H1 (cell line): ENCODE measurements at regions not wholly inside any gene's neighbourhood (a gene's known extent, or its start where the extent isn't known, plus 50 kb on each side); places are given as distances from the start of the nearest gene placed in this dataset.

Experiments
- CTCF ChIA-PET: fragments of 300-600 bp; sonication (Branson Sonifier 250); formaldehyde crosslinking; loops from one replicate; lab custom pipeline; 2021; ENCODE audit not compliant: partially characterized antibody; lab: Charles Lee
- POLR2A ChIA-PET: fragments of 300-600 bp; sonication (Branson Sonifier 250); formaldehyde crosslinking; loops from one replicate; lab custom pipeline; 2021; ENCODE audit warnings: inconsistent platforms; ENCODE audit not compliant: partially characterized antibody; lab: Charles Lee
- DNase-seq, 2 experiments: peaks; one replicate each; pipeline versions ENCODE4 v3.0.0 to v3.0.0-alpha.2; 2010 to 2022; ENCODE audit warnings: low spot score in 2 of 2, low read depth in 1 of 2, mixed read lengths in 1 of 2
- FAIRE-seq: peaks from 2 replicates; lab custom pipeline; 2011; peaks lifted over from hg19 to GRCh38; lab: Jason Lieb, UNC
- H2AFZ ChIP-seq: 2 replicates; pipeline ENCODE4 v1.8.1; 2012; ENCODE audit warnings: low read length, inconsistent platforms
- H2AK5ac ChIP-seq: 2 replicates; pipeline ENCODE4 v1.6.1; 2013; ENCODE audit warnings: low read depth, low read length
- H2BK120ac ChIP-seq: replicated peaks from 2 replicates; pipeline ENCODE3; 2013; ENCODE audit warnings: low read depth, low read length, inconsistent platforms
- H2BK12ac ChIP-seq: 2 replicates; pipeline ENCODE4 v1.6.1; 2013; ENCODE audit warnings: low read depth, low read length
- H2BK15ac ChIP-seq: 2 replicates; pipeline ENCODE4 v1.6.1; 2013; ENCODE audit warnings: low read length
- H2BK20ac ChIP-seq: 2 replicates; pipeline ENCODE4 v1.6.1; 2013; ENCODE audit warnings: low read length
- H2BK5ac ChIP-seq: 2 replicates; pipeline ENCODE4 v1.6.1; 2013; ENCODE audit warnings: low read depth, low read length
- H3K14ac ChIP-seq: 2 replicates; pipeline ENCODE4 v1.6.1; 2013; ENCODE audit warnings: inconsistent platforms; ENCODE audit not compliant: insufficient read length
- H3K18ac ChIP-seq: 2 replicates; pipeline ENCODE4 v1.6.1; 2013; ENCODE audit warnings: low read length; ENCODE audit errors: extremely low read depth
- H3K23ac ChIP-seq: 2 replicates; pipeline ENCODE4 v1.6.1; 2013; ENCODE audit warnings: inconsistent platforms; ENCODE audit not compliant: insufficient read length
- H3K23me2 ChIP-seq: 2 replicates; pipeline ENCODE4 v1.6.1; 2013; ENCODE audit warnings: low read depth, low read length
- H3K27ac ChIP-seq: 2 replicates; pipeline ENCODE4 v1.6.1; 2011; ENCODE audit warnings: low read depth, low read length, inconsistent platforms
- H3K27me3 ChIP-seq, 4 experiments: replicated peaks in 1 of 4; 1 replicate in 1 of 4; 2 replicates in 3 of 4; pipeline versions ENCODE4 v1.6.1 to v1.8.1; 2011 to 2013; ENCODE audit warnings: low read length in 3 of 4, mild to moderate bottlenecking in 3 of 4, inconsistent platforms in 2 of 4, mixed read lengths in 2 of 4, moderate library complexity in 1 of 4; ENCODE audit not compliant: control insufficient read depth in 3 of 4, insufficient read depth in 3 of 4; ENCODE audit errors: extremely low read depth in 1 of 4
- H3K36me3 ChIP-seq, 4 experiments: 2 replicates each; pipeline versions ENCODE4 v1.6.1 to v1.8.1; 2011 to 2013; ENCODE audit warnings: mild to moderate bottlenecking in 4 of 4, low read length in 3 of 4, moderate library complexity in 2 of 4, control low read depth in 1 of 4, inconsistent platforms in 1 of 4; ENCODE audit not compliant: insufficient read depth in 4 of 4, control insufficient read depth in 2 of 4
- H3K4ac ChIP-seq: replicated peaks from 2 replicates; pipeline ENCODE3; 2013; ENCODE audit warnings: low read length, low read depth, mixed read lengths, inconsistent platforms; ENCODE audit not compliant: insufficient read length
- H3K4me1 ChIP-seq, 4 experiments: replicated peaks in 1 of 4; 1 replicate in 1 of 4; 2 replicates in 3 of 4; pipeline versions ENCODE4 v1.6.1 to v1.8.1; 2011 to 2013; ENCODE audit warnings: low read length in 3 of 4, inconsistent platforms in 2 of 4, mixed read lengths in 1 of 4; ENCODE audit not compliant: insufficient read depth in 4 of 4, control insufficient read depth in 3 of 4
- H3K4me2 ChIP-seq, 2 experiments: 2 replicates each; pipeline versions ENCODE4 v1.6.1 to v1.8.1; 2011 to 2013; ENCODE audit warnings: low read depth in 2 of 2, low read length in 2 of 2, control low read depth in 1 of 2, inconsistent platforms in 1 of 2, mild to moderate bottlenecking in 1 of 2; ENCODE audit not compliant: insufficient read depth in 1 of 2
- H3K4me3 ChIP-seq, 4 experiments: fragments of 200-600, 300-600 bp in 1 of 4; sonication (generic), shearing (Covaris generic), sonication (Bioruptor Twin) in 1 of 4; 2 replicates each; pipeline versions ENCODE4 v1.5.1 to v1.8.1; 2011 to 2016; ENCODE audit warnings: low read length in 4 of 4, low read depth in 3 of 4, control low read depth in 2 of 4, inconsistent platforms in 2 of 4, mild to moderate bottlenecking in 2 of 4, mixed read lengths in 1 of 4, moderate library complexity in 1 of 4; ENCODE audit not compliant: insufficient read depth in 2 of 4; ENCODE audit errors: extremely low read depth in 1 of 4
- H3K56ac ChIP-seq: replicated peaks from 2 replicates; pipeline ENCODE3; 2013; ENCODE audit warnings: low read depth, mild to moderate bottlenecking, mixed read lengths, low read length, inconsistent platforms; ENCODE audit not compliant: insufficient read length
- H3K79me1 ChIP-seq: 2 replicates; pipeline ENCODE4 v1.6.1; 2013; ENCODE audit warnings: low read depth, low read length, control low read depth
- H3K79me2 ChIP-seq, 2 experiments: 2 replicates each; pipeline versions ENCODE4 v1.6.1 to v1.8.1; 2012 to 2013; ENCODE audit warnings: low read length in 2 of 2, mild to moderate bottlenecking in 2 of 2, inconsistent platforms in 1 of 2; ENCODE audit not compliant: insufficient read depth in 2 of 2, control insufficient read depth in 1 of 2
- H3K9ac ChIP-seq, 4 experiments: replicated peaks in 1 of 4; 1 replicate in 1 of 4; 2 replicates in 3 of 4; pipeline versions ENCODE4 v1.6.1 to v1.8.1; 2011 to 2013; ENCODE audit warnings: low read depth in 3 of 4, low read length in 3 of 4, control low read depth in 2 of 4, mild to moderate bottlenecking in 2 of 4, moderate library complexity in 2 of 4, inconsistent platforms in 1 of 4; ENCODE audit errors: extremely low read depth in 1 of 4
- H3K9me3 ChIP-seq, 2 experiments: 2 replicates each; pipeline versions ENCODE4 v1.6.1 to v1.8.1; 2012 to 2013; ENCODE audit warnings: mild to moderate bottlenecking in 2 of 2, moderate library complexity in 2 of 2, control low read depth in 1 of 2, inconsistent platforms in 1 of 2, low read depth in 1 of 2, low read length in 1 of 2, mixed read lengths in 1 of 2; ENCODE audit not compliant: insufficient read depth in 2 of 2
- H4K20me1 ChIP-seq, 2 experiments: replicated peaks in 1 of 2; 2 replicates each; pipeline versions ENCODE3 to v1.8.1; 2011 to 2013; ENCODE audit warnings: inconsistent platforms in 2 of 2, low read length in 2 of 2, mild to moderate bottlenecking in 1 of 2; ENCODE audit not compliant: insufficient read depth in 2 of 2, control insufficient read depth in 1 of 2
- H4K5ac ChIP-seq: 2 replicates; pipeline ENCODE4 v1.6.1; 2013; ENCODE audit warnings: low read length, low read depth, mixed read lengths, inconsistent platforms; ENCODE audit not compliant: insufficient read length
- H4K8ac ChIP-seq: 2 replicates; pipeline ENCODE4 v1.8.0; 2013; ENCODE audit warnings: mild to moderate bottlenecking, moderate library complexity, low read length, inconsistent platforms; ENCODE audit not compliant: insufficient read depth; ENCODE audit errors: extremely low read depth
- H4K91ac ChIP-seq: replicated peaks from 2 replicates; pipeline ENCODE3; 2013; ENCODE audit warnings: low read length, mixed read lengths, inconsistent platforms; ENCODE audit not compliant: insufficient read length
- ASH2L ChIP-seq: fragments of 200-600, 300-600 bp; sonication (generic); IDR thresholded peaks from one replicate; pipeline ENCODE4 v1.7.1; 2017; ENCODE audit warnings: low read length
- CEBPB ChIP-seq: IDR thresholded peaks from 2 replicates; pipeline ENCODE4 v1.6.1; 2012; ENCODE audit warnings: low read depth, low read length
- EGR1 ChIP-seq: IDR thresholded peaks from 2 replicates; pipeline ENCODE4 v1.6.1; 2011; ENCODE audit warnings: low read depth, low read length, borderline replicate concordance
- GTF2F1 ChIP-seq: IDR thresholded peaks from 2 replicates; pipeline ENCODE4 v1.6.1; 2012; ENCODE audit warnings: low read depth, low read length, improper control_type of control experiment, borderline replicate concordance
- JUN ChIP-seq: IDR thresholded peaks from 2 replicates; pipeline ENCODE4 v1.6.1; 2011; ENCODE audit warnings: low read depth, mild to moderate bottlenecking, improper control_type of control experiment, low read length
- NANOG ChIP-seq: IDR thresholded peaks from 2 replicates; pipeline ENCODE4 v1.6.1; 2011; ENCODE audit warnings: low read length, low read depth, mild to moderate bottlenecking, inconsistent platforms; ENCODE audit not compliant: insufficient read depth, poor library complexity, severe bottlenecking
- PHF8 ChIP-seq: fragments of 200-600 bp; sonication (generic); conservative IDR thresholded peaks from 2 replicates; pipeline ENCODE4 v1.7.1; 2012; ENCODE audit warnings: low read depth, mild to moderate bottlenecking, inconsistent platforms, low read length, moderate library complexity
- RBBP5 ChIP-seq: IDR thresholded peaks from 2 replicates; pipeline ENCODE4 v1.7.1; 2012; ENCODE audit warnings: low read depth, mild to moderate bottlenecking, inconsistent platforms, low read length, moderate library complexity, borderline replicate concordance
- SIN3A ChIP-seq, 2 experiments: IDR thresholded peaks in 1 of 2; conservative IDR thresholded peaks in 1 of 2; 2 replicates each; pipeline ENCODE4 v1.6.1; 2011 to 2012; ENCODE audit warnings: low read length in 2 of 2, improper control_type of control experiment in 1 of 2, low read depth in 1 of 2, mild to moderate bottlenecking in 1 of 2
- TBP ChIP-seq: IDR thresholded peaks from 2 replicates; pipeline ENCODE4 v1.6.1; 2011; ENCODE audit warnings: low read depth, low read length, improper control_type of control experiment
- TEAD4 ChIP-seq: IDR thresholded peaks from 2 replicates; pipeline ENCODE4 v1.6.1; 2012; ENCODE audit warnings: low read depth, low read length, inconsistent platforms, mixed read lengths
- WGBS, 2 experiments: shearing (Covaris generic) in 1 of 2; methylation state at CpG; one replicate each; pipeline versions ENCODE4 v1.1.6 to v1.1.7; 2013 to 2015; ENCODE audit warnings: low lambda C conversion rate in 2 of 2, mixed read lengths in 2 of 2, inconsistent platforms in 1 of 2, low coverage in 1 of 2, missing lambda C conversion rate in 1 of 2; ENCODE audit not compliant: insufficient replicate concordance in 2 of 2, insufficient coverage in 1 of 2, insufficient read length in 1 of 2; ENCODE audit errors: extremely low coverage in 1 of 2, missing lambda C conversion rate in 1 of 2; 5-methylcytosine and 5-hydroxymethylcytosine counted together

GRCh38 chr14:27725482-27725881, 1041.1 kb upstream of the FOXG1 start:
- no peak overlapping the region for H2BK12ac ChIP-seq
- TF ChIP-seq PHF8 (no peak), TBP (no peak), RBBP5 (no peak), CEBPB (no peak), ASH2L (no peak), NANOG (no peak), GTF2F1 (no peak), JUN (no peak), EGR1 (no peak), TEAD4 (no peak), SIN3A (conservative IDR thresholded peaks at IDR 0.05 in 1 of 2, IDR thresholded peaks at IDR 0.05 in 1 of 2; ENCODE audit: low read depth in 1 of 2, low read length in 2 of 2) (no peak)
- TF ChIP-seq, all 59 proteins: peak for 0
- Histone ChIP-seq H4K8ac (no peak overlapping the region), H3K4ac (no peak overlapping the region), H3K36me3 (no peaks in the 10 kb centered on the region), H2BK5ac (no peak overlapping the region), H3K23ac (no peak overlapping the region), H3K18ac (no peak overlapping the region), H3K27me3 (no peaks in the 10 kb centered on the region), H2BK15ac (no peak overlapping the region), H3K27ac (no peak overlapping the region), H3K9me3 (no peaks in the 10 kb centered on the region), H3K4me1 (peaks cover 0 to 8% (median 0%) of the 10 kb centered on the region in 4 experiments; a peak in 1 of 7 replicates), H4K20me1 (no peaks in the 10 kb centered on the region), H3K4me2 (no peak overlapping the region), H4K5ac (no peak overlapping the region), H3K9ac (no peak overlapping the region), H3K56ac (no peak overlapping the region), H2BK20ac (no peak overlapping the region), H3K79me1 (no peaks in the 10 kb centered on the region), H3K23me2 (no peaks in the 10 kb centered on the region), H2BK120ac (no peak overlapping the region), H3K14ac (no peak overlapping the region), H2AK5ac (no peak overlapping the region), H3K79me2 (no peaks in the 10 kb centered on the region), H3K4me3 (no peak overlapping the region), H4K91ac (no peak overlapping the region), H2AFZ (no peak overlapping the region)
- DNase-seq (no peak), FAIRE-seq (no peak)
- ChIA-PET CTCF (no interaction called here), POLR2A (no interaction called here)
- 91% methylated on average over 4 of the region's 4 CpGs; no CpG with 5 or more reads in 1 of the 2 experiments for WGBS, 2 experiments
